ENCODE measurements at regions not wholly inside any gene's neighbourhood (a gene's known extent, or its start where the extent isn't known, plus 50 kb on each side); places are given as distances from the start of the nearest gene placed in this dataset.
A peak's percentile ranks its signal among the peaks of the same experiment; 100 is the strongest.

GRCh38 chr14:71472356-71473340 lies 459.6 kb upstream of the RGS6 start:
- CTCF ChIA-PET, result interaction anchor here (0.9 to 1.3 kb wide), 3 partner anchors 12 to 82 kb away, joined by 3 read pairs; no protein-coding TSS in a partner anchor
- DNase-seq, result no peak
- Mint-ChIP-seq H3K36me3 (peaks cover 9% of the 10 kb centered on the region), H3K27ac (no peak overlapping the region), H3K9me3 (peaks cover 3% of the 10 kb centered on the region), H3K4me1 (ENCODE audit: low read depth) (peaks cover 37% of the 10 kb centered on the region), H3K27me3 (no peaks in the 10 kb centered on the region), H3K4me3 (no peak overlapping the region)
- POLR2A ChIA-PET, result interaction anchor here (0.6 to 1.2 kb wide), 2 partner anchors 25 to 83 kb away, joined by 3 read pairs; no protein-coding TSS in a partner anchor
- intact Hi-C loops (cut with micrococcal nuclease), result loop anchor here (1.0 to 10.0 kb wide), 3 partner anchors 52 to 148 kb away; no protein-coding TSS in a partner anchor

GRCh38 chr14:71473843-71474242 lies 458.4 kb upstream of the RGS6 start:
- intact Hi-C loops (cut with micrococcal nuclease), result loop anchor here (2.0 to 10.0 kb wide), 2 partner anchors 51 to 149 kb away; no protein-coding TSS in a partner anchor
- no peak for DNase-seq
- CTCF ChIA-PET, result interaction anchor here (1.0 kb wide), 1 partner anchor 10 kb away, joined by 3 read pairs; no protein-coding TSS in a partner anchor
- Mint-ChIP-seq H3K27me3 (no peaks in the 10 kb centered on the region), H3K9me3 (no peaks in the 10 kb centered on the region), H3K27ac (no peak overlapping the region), H3K36me3 (peaks cover 5% of the 10 kb centered on the region), H3K4me3 (no peak overlapping the region), H3K4me1 (ENCODE audit: low read depth) (peaks cover 48% of the 10 kb centered on the region)
- POLR2A ChIA-PET, result interaction anchor here (0.6 kb wide), 1 partner anchor 23 kb away, joined by 6 read pairs; no protein-coding TSS in a partner anchor

GRCh38 chr14:71474301-71475265 lies 457.6 kb upstream of the RGS6 start:
- Mint-ChIP-seq H3K4me3 (no peak overlapping the region), H3K36me3 (peaks cover 5% of the 10 kb centered on the region), H3K27me3 (no peaks in the 10 kb centered on the region), H3K27ac (no peak overlapping the region), H3K4me1 (ENCODE audit: low read depth) (peaks cover 49% of the 10 kb centered on the region), H3K9me3 (no peaks in the 10 kb centered on the region)
- ChIA-PET POLR2A (no interaction called here), CTCF (no interaction called here)
- no peak for DNase-seq
- intact Hi-C loops (cut with micrococcal nuclease), result loop anchor here (10.0 kb wide), 1 partner anchor 50 kb away; no protein-coding TSS in a partner anchor

GRCh38 chr14:71475916-71476315 lies 456.3 kb upstream of the RGS6 start:
- H3K27me3 Mint-ChIP-seq, result no peaks in the 10 kb centered on the region
- intact Hi-C loops (cut with micrococcal nuclease), result loop anchor here (10.0 kb wide), 1 partner anchor 49 kb away; no protein-coding TSS in a partner anchor
- no peak overlapping the region for H3K4me3 Mint-ChIP-seq
- no peak for DNase-seq
- H3K9me3 Mint-ChIP-seq, result no peaks in the 10 kb centered on the region
- H3K27ac Mint-ChIP-seq, result no peak overlapping the region
- ChIA-PET CTCF (no interaction called here), POLR2A (interaction anchor here (0.5 kb wide), 1 partner anchor 377 kb away, joined by 3 read pairs; no protein-coding TSS in a partner anchor)
- peaks cover 5% of the 10 kb centered on the region for H3K36me3 Mint-ChIP-seq
- peaks cover 41% of the 10 kb centered on the region for H3K4me1 Mint-ChIP-seq (ENCODE audit: low read depth)

- Mint-ChIP-seq H3K4me1 (ENCODE audit: low read depth) (peaks cover 26% of the 10 kb centered on the region), H3K36me3 (peaks cover 5% of the 10 kb centered on the region), H3K4me3 (no peak overlapping the region), H3K27me3 (no peaks in the 10 kb centered on the region), H3K27ac (peak overlapping the region; percentile 4), H3K9me3 (no peaks in the 10 kb centered on the region)
- POLR2A ChIA-PET, result no interaction called here
- peak; percentile 13 for DNase-seq
- intact Hi-C loops (cut with micrococcal nuclease), result loop anchor here (10.0 kb wide), 1 partner anchor 46 kb away; no protein-coding TSS in a partner anchor
- CTCF ChIA-PET, result no interaction called here
Observed at GRCh38 chr14:71478542-71478941, 453.7 kb upstream of the RGS6 start.

- intact Hi-C loops (cut with micrococcal nuclease), result loop anchor here (5.0 kb wide), 1 partner anchor 69 kb away; no protein-coding TSS in a partner anchor
- H3K9me3 Mint-ChIP-seq, result no peaks in the 10 kb centered on the region
- DNase-seq, result no peak
- no peaks in the 10 kb centered on the region for H3K27me3 Mint-ChIP-seq
- no peak overlapping the region for H3K27ac Mint-ChIP-seq
- peaks cover 22% of the 10 kb centered on the region for H3K4me1 Mint-ChIP-seq (ENCODE audit: low read depth)
- ChIA-PET POLR2A (no interaction called here), CTCF (no interaction called here)
- H3K4me3 Mint-ChIP-seq, result no peak overlapping the region
- H3K36me3 Mint-ChIP-seq, result peaks cover 7% of the 10 kb centered on the region
Observed at GRCh38 chr14:71481021-71481654, 451.1 kb upstream of the RGS6 start.

GRCh38 chr14:71482671-71483070 lies 449.6 kb upstream of the RGS6 start:
- H3K36me3 Mint-ChIP-seq, result peaks cover 7% of the 10 kb centered on the region
- POLR2A ChIA-PET, result no interaction called here
- H3K27ac Mint-ChIP-seq, result no peak overlapping the region
- CTCF ChIA-PET, result no interaction called here
- peaks cover 27% of the 10 kb centered on the region for H3K4me1 Mint-ChIP-seq (ENCODE audit: low read depth)
- intact Hi-C loops (cut with micrococcal nuclease), result loop anchor here (5.0 kb wide), 1 partner anchor 70 kb away; no protein-coding TSS in a partner anchor
- H3K27me3 Mint-ChIP-seq, result no peaks in the 10 kb centered on the region
- no peaks in the 10 kb centered on the region for H3K9me3 Mint-ChIP-seq
- H3K4me3 Mint-ChIP-seq, result no peak overlapping the region
- no peak for DNase-seq

- Mint-ChIP-seq H3K36me3 (peaks cover 7% of the 10 kb centered on the region), H3K9me3 (no peaks in the 10 kb centered on the region), H3K27me3 (no peaks in the 10 kb centered on the region), H3K4me1 (ENCODE audit: low read depth) (peaks cover 26% of the 10 kb centered on the region), H3K27ac (no peak overlapping the region), H3K4me3 (no peak overlapping the region)
- ChIA-PET POLR2A (no interaction called here), CTCF (no interaction called here)
- DNase-seq, result no peak
- intact Hi-C loops (cut with micrococcal nuclease), result loop anchor here (5.0 kb wide), 1 partner anchor 71 kb away; no protein-coding TSS in a partner anchor
Observed at GRCh38 chr14:71483154-71483553, 449.1 kb upstream of the RGS6 start.

- DNase-seq, result no peak
- H3K4me1 Mint-ChIP-seq (ENCODE audit: low read depth), result peaks cover 17% of the 10 kb centered on the region
- CTCF ChIA-PET, result interaction anchor here (0.6 kb wide), 1 partner anchor 42 kb away, joined by 3 read pairs; no protein-coding TSS in a partner anchor
- no peak overlapping the region for H3K4me3 Mint-ChIP-seq
- no peaks in the 10 kb centered on the region for H3K27me3 Mint-ChIP-seq
- no peak overlapping the region for H3K27ac Mint-ChIP-seq
- POLR2A ChIA-PET, result no interaction called here
- H3K36me3 Mint-ChIP-seq, result peaks cover 7% of the 10 kb centered on the region
- no peaks in the 10 kb centered on the region for H3K9me3 Mint-ChIP-seq
- intact Hi-C loops (cut with micrococcal nuclease), result no loop called here
Observed at GRCh38 chr14:71485833-71486232, 446.4 kb upstream of the RGS6 start.

GRCh38 chr14:71486279-71486678 lies 445.9 kb upstream of the RGS6 start:
- Mint-ChIP-seq H3K27ac (no peak overlapping the region), H3K4me3 (no peak overlapping the region), H3K9me3 (no peaks in the 10 kb centered on the region), H3K4me1 (ENCODE audit: low read depth) (peaks cover 17% of the 10 kb centered on the region), H3K27me3 (no peaks in the 10 kb centered on the region), H3K36me3 (peaks cover 7% of the 10 kb centered on the region)
- DNase-seq, result no peak
- ChIA-PET CTCF (interaction anchor here (0.6 kb wide), 1 partner anchor 42 kb away, joined by 3 read pairs; no protein-coding TSS in a partner anchor), POLR2A (no interaction called here)
- intact Hi-C loops (cut with micrococcal nuclease), result no loop called here

- POLR2A ChIA-PET, result no interaction called here
- DNase-seq, result no peak
- no peak overlapping the region for H3K27ac Mint-ChIP-seq
- CTCF ChIA-PET, result no interaction called here
- no peaks in the 10 kb centered on the region for H3K9me3 Mint-ChIP-seq
- no peak overlapping the region for H3K4me3 Mint-ChIP-seq
- peaks cover 17% of the 10 kb centered on the region for H3K4me1 Mint-ChIP-seq (ENCODE audit: low read depth)
- H3K36me3 Mint-ChIP-seq, result peaks cover 7% of the 10 kb centered on the region
- H3K27me3 Mint-ChIP-seq, result no peaks in the 10 kb centered on the region
- intact Hi-C loops (cut with micrococcal nuclease), result no loop called here
Observed at GRCh38 chr14:71487449-71487848, 444.8 kb upstream of the RGS6 start.

All from activated CD4-positive, alpha-beta memory T cell treated with anti-CD3 and anti-CD28 coated beads for 36 hours (primary cell).